ENCODE measurements at regions not wholly inside any gene's neighbourhood (a gene's known extent, or its start where the extent isn't known, plus 50 kb on each side); places are given as distances from the start of the nearest gene placed in this dataset.
"Not testable (repeated sequence)": the region's sequence is repeated elsewhere in the genome, so short reads cannot be mapped to it uniquely, and the experiment has no call there.

- Histone ChIP-seq H3K27ac (ENCODE audit: low read depth, low read length) (no peak overlapping the region), H3K4me3 (ENCODE audit: low read depth, low read length) (no peak overlapping the region), H3K36me3 (ENCODE audit: control insufficient read depth, insufficient read depth, low read length) (no peaks in the 10 kb centered on the region), H3K9me3 (ENCODE audit: control insufficient read depth, insufficient read depth, low read length) (peaks cover 2% of the 10 kb centered on the region), H3K4me1 (ENCODE audit: control insufficient read depth, insufficient read depth, low read length) (no peaks in the 10 kb centered on the region), H3K27me3 (ENCODE audit: control insufficient read depth, insufficient read depth, low read length) (no peaks in the 10 kb centered on the region)
- DNase-seq (ENCODE audit: low read depth in 4 of 6, low spot score in 6 of 6): no peak
- 95% methylated on average over 9 of the region's 9 CpGs for WGBS (ENCODE audit: insufficient coverage)
These were observed 371.4 kb upstream of the AMOT start for GRCh38 chrX:113212052-113212451.

GRCh38 chrX:113202601-113203000 is 362.0 kb upstream of the AMOT start:
- Histone ChIP-seq H3K27ac (ENCODE audit: low read depth, low read length) (no peak overlapping the region), H3K4me1 (ENCODE audit: control insufficient read depth, insufficient read depth, low read length) (no peaks in the 10 kb centered on the region)
- WGBS (ENCODE audit: insufficient coverage): 83% methylated on average over 5 of the region's 5 CpGs

GRCh38 chrX:113195949-113196348 is 355.3 kb upstream of the AMOT start:
- Histone ChIP-seq H3K27me3 (ENCODE audit: control insufficient read depth, insufficient read depth, low read length) (no peaks in the 10 kb centered on the region), H3K4me3 (ENCODE audit: low read depth, low read length) (no peak overlapping the region), H3K27ac (ENCODE audit: low read depth, low read length) (no peak overlapping the region), H3K36me3 (ENCODE audit: control insufficient read depth, insufficient read depth, low read length) (no peaks in the 10 kb centered on the region), H3K9me3 (ENCODE audit: control insufficient read depth, insufficient read depth, low read length) (peaks cover 4% of the 10 kb centered on the region), H3K4me1 (ENCODE audit: control insufficient read depth, insufficient read depth, low read length) (no peaks in the 10 kb centered on the region)
- no peak for DNase-seq (ENCODE audit: low read depth in 4 of 6, low spot score in 6 of 6)
- WGBS (ENCODE audit: insufficient coverage): 55% methylated on average over 2 of the region's 3 CpGs

More at GRCh38 chrX:113202601-113203000, 362.0 kb upstream of the AMOT start:
- Histone ChIP-seq H3K9me3 (ENCODE audit: control insufficient read depth, insufficient read depth, low read length) (peaks cover 2% of the 10 kb centered on the region), H3K4me3 (ENCODE audit: low read depth, low read length) (no peak overlapping the region), H3K27me3 (ENCODE audit: control insufficient read depth, insufficient read depth, low read length) (no peaks in the 10 kb centered on the region), H3K36me3 (ENCODE audit: control insufficient read depth, insufficient read depth, low read length) (no peaks in the 10 kb centered on the region)
- DNase-seq (ENCODE audit: low read depth in 4 of 6, low spot score in 6 of 6): no peak

- no peak overlapping the region for H3K4me3 ChIP-seq (ENCODE audit: low read depth, low read length)
- DNase-seq (ENCODE audit: low read depth in 4 of 6, low spot score in 6 of 6): no peak
- H3K4me1 ChIP-seq (ENCODE audit: control insufficient read depth, insufficient read depth, low read length): no peaks in the 10 kb centered on the region
- H3K9me3 ChIP-seq (ENCODE audit: control insufficient read depth, insufficient read depth, low read length): peaks cover 2% of the 10 kb centered on the region
- no peaks in the 10 kb centered on the region for H3K36me3 ChIP-seq (ENCODE audit: control insufficient read depth, insufficient read depth, low read length)
- H3K27ac ChIP-seq (ENCODE audit: low read depth, low read length): no peak overlapping the region
- no peaks in the 10 kb centered on the region for H3K27me3 ChIP-seq (ENCODE audit: control insufficient read depth, insufficient read depth, low read length)
These were observed 351.8 kb upstream of the AMOT start for GRCh38 chrX:113192418-113192817.

- 77% methylated on average over 7 of the region's 8 CpGs for WGBS (ENCODE audit: insufficient coverage)
- Histone ChIP-seq H3K4me1 (ENCODE audit: control insufficient read depth, insufficient read depth, low read length) (no peaks in the 10 kb centered on the region), H3K27me3 (ENCODE audit: control insufficient read depth, insufficient read depth, low read length) (no peaks in the 10 kb centered on the region), H3K27ac (ENCODE audit: low read depth, low read length) (no peak overlapping the region), H3K4me3 (ENCODE audit: low read depth, low read length) (no peak overlapping the region), H3K36me3 (ENCODE audit: control insufficient read depth, insufficient read depth, low read length) (no peaks in the 10 kb centered on the region), H3K9me3 (ENCODE audit: control insufficient read depth, insufficient read depth, low read length) (no peaks in the 10 kb centered on the region)
- no peak for DNase-seq (ENCODE audit: low read depth in 4 of 6, low spot score in 6 of 6)
These were observed 316.9 kb upstream of the AMOT start for GRCh38 chrX:113157496-113157895.

DNA sequence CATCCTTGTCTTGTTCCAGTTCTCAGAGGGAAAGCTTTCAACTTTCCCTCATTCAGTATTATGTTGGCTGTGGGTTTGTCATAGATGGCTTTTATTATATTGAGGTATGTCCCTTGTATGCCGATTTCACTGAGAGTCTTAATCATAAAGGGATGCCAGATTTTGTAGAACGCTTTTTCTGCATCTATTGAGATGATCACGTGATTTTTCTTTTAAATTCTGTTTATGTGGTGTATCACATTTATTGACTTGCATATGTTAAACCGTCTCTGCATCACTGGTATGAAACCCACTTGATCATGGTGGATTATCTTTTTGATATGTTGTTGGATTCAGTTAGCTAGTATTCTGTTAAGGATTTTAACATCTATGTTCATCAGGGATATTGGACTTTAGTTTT is 313.7 kb upstream of the AMOT start:
- not testable (repeated sequence) for DNase-seq (ENCODE audit: low read depth in 4 of 6, low spot score in 6 of 6); H3K27me3 ChIP-seq (ENCODE audit: control insufficient read depth, insufficient read depth, low read length); H3K9me3 ChIP-seq (ENCODE audit: control insufficient read depth, insufficient read depth, low read length); H3K36me3 ChIP-seq (ENCODE audit: control insufficient read depth, insufficient read depth, low read length); H3K27ac ChIP-seq (ENCODE audit: low read depth, low read length); H3K4me3 ChIP-seq (ENCODE audit: low read depth, low read length); H3K4me1 ChIP-seq (ENCODE audit: control insufficient read depth, insufficient read depth, low read length)
- WGBS (ENCODE audit: insufficient coverage): 60% methylated on average over 1 of the region's 4 CpGs

- DNase-seq (ENCODE audit: low read depth in 4 of 6, low spot score in 6 of 6): no peak
- H3K36me3 ChIP-seq (ENCODE audit: control insufficient read depth, insufficient read depth, low read length): no peaks in the 10 kb centered on the region
- no peaks in the 10 kb centered on the region for H3K9me3 ChIP-seq (ENCODE audit: control insufficient read depth, insufficient read depth, low read length)
- no peak overlapping the region for H3K27ac ChIP-seq (ENCODE audit: low read depth, low read length)
- no peak overlapping the region for H3K4me3 ChIP-seq (ENCODE audit: low read depth, low read length)
- H3K4me1 ChIP-seq (ENCODE audit: control insufficient read depth, insufficient read depth, low read length): no peaks in the 10 kb centered on the region
- no peaks in the 10 kb centered on the region for H3K27me3 ChIP-seq (ENCODE audit: control insufficient read depth, insufficient read depth, low read length)
- WGBS (ENCODE audit: insufficient coverage): no CpG with 5 or more reads among the region's 1 CpG
These were observed 296.2 kb upstream of the AMOT start for GRCh38 chrX:113136836-113137235.

DNA sequence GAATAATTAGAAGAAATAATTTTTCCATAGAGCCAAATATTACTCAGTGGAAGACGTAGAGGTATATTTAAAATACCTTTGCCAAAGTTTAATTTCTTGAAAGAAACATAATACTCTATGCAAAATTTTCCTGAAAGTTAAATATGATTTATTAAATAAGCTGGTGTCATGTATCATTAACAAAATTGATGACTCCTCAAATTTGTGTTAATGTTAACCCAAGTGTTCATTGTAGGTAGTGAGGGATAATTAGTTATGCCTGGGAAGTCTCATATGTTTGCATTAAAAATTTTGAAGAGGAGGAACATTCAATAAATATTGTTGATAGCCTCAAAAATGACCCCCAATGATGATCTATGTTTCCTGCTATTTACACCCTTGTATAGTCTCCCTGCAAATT is 292.7 kb upstream of the AMOT start:
- no peak for DNase-seq (ENCODE audit: low read depth in 4 of 6, low spot score in 6 of 6)
- Histone ChIP-seq H3K27me3 (ENCODE audit: control insufficient read depth, insufficient read depth, low read length) (no peaks in the 10 kb centered on the region), H3K4me3 (ENCODE audit: low read depth, low read length) (no peak overlapping the region), H3K36me3 (ENCODE audit: control insufficient read depth, insufficient read depth, low read length) (no peaks in the 10 kb centered on the region), H3K9me3 (ENCODE audit: control insufficient read depth, insufficient read depth, low read length) (no peaks in the 10 kb centered on the region), H3K4me1 (ENCODE audit: control insufficient read depth, insufficient read depth, low read length) (no peaks in the 10 kb centered on the region), H3K27ac (ENCODE audit: low read depth, low read length) (no peak overlapping the region)
- no CpG with 5 or more reads among the region's 1 CpG for WGBS (ENCODE audit: insufficient coverage)

DNA sequence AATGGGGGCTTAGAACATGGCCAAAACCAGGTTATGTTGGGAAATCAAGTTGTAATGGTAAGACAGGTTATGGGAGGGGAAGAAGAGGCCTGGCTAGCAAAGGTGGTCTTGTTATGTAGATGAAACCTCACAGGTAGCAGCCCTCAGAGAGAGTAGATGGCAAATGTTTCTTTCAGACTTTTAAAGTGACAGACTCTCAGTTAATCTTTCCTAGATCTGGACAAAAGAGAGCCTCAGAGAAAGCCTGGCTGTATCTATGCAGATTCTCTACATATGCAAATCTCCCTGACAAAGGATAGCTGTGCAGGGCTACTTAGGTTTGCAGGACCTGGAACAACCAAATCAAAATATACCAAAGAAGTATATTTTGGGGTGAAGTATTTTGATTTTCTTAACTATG is 284.1 kb upstream of the AMOT start:
- no peak overlapping the region for H3K4me3 ChIP-seq (ENCODE audit: low read depth, low read length)
- no peaks in the 10 kb centered on the region for H3K36me3 ChIP-seq (ENCODE audit: control insufficient read depth, insufficient read depth, low read length)
- H3K27me3 ChIP-seq (ENCODE audit: control insufficient read depth, insufficient read depth, low read length): no peaks in the 10 kb centered on the region
- H3K27ac ChIP-seq (ENCODE audit: low read depth, low read length): no peak overlapping the region
- DNase-seq (ENCODE audit: low read depth in 4 of 6, low spot score in 6 of 6): no peak
- H3K9me3 ChIP-seq (ENCODE audit: control insufficient read depth, insufficient read depth, low read length): no peaks in the 10 kb centered on the region
- H3K4me1 ChIP-seq (ENCODE audit: control insufficient read depth, insufficient read depth, low read length): no peaks in the 10 kb centered on the region

DNA sequence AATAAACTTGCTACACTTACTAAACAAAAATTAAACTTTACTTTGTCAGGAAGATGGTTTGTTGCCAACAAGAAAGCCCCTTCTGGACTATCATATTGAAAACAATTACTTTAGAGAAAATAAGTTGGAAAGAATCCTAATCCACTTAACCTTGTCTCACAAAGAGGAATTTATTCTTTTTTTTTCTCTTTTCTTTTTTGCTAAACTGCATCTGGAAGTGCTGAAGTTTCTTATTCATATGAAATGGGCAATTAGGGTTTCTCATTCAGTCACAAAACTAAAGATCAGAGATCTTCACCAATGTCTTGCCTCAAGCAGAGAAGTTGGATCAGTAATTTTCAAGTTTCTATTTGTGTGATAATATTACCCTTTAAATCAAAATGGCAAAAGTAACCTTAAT is 234.9 kb upstream of the AMOT start:
- Histone ChIP-seq H3K27ac (ENCODE audit: low read depth, low read length) (no peak overlapping the region), H3K36me3 (ENCODE audit: control insufficient read depth, insufficient read depth, low read length) (no peaks in the 10 kb centered on the region), H3K4me3 (ENCODE audit: low read depth, low read length) (no peak overlapping the region), H3K9me3 (ENCODE audit: control insufficient read depth, insufficient read depth, low read length) (no peaks in the 10 kb centered on the region), H3K4me1 (ENCODE audit: control insufficient read depth, insufficient read depth, low read length) (no peaks in the 10 kb centered on the region), H3K27me3 (ENCODE audit: control insufficient read depth, insufficient read depth, low read length) (no peaks in the 10 kb centered on the region)
- DNase-seq (ENCODE audit: low read depth in 4 of 6, low spot score in 6 of 6): no peak

DNA sequence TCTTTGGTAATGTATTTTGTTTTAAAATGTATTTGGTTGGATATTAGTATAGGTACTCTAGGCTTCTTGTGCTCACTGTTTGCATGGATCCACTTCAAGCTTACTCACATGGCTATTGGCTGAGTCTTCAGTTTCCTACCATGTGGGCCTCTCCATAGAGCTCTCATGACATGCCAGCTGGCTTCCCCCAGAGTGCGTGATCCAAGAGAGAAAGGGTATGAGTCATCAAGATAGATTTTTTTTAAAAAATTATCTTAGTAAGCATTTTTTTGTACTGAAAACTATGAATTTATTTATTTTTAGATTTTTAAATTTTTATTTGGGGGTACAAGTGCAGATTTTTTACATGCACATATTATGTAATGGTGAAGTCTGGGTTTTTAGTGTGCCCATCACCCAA is 219.1 kb upstream of the AMOT start:
- H3K9me3 ChIP-seq (ENCODE audit: control insufficient read depth, insufficient read depth, low read length): peaks cover 5% of the 10 kb centered on the region
- no peak for DNase-seq (ENCODE audit: low read depth in 4 of 6, low spot score in 6 of 6)
- no peaks in the 10 kb centered on the region for H3K36me3 ChIP-seq (ENCODE audit: control insufficient read depth, insufficient read depth, low read length)
- no peaks in the 10 kb centered on the region for H3K4me1 ChIP-seq (ENCODE audit: control insufficient read depth, insufficient read depth, low read length)
- no peak overlapping the region for H3K27ac ChIP-seq (ENCODE audit: low read depth, low read length)
- no peak overlapping the region for H3K4me3 ChIP-seq (ENCODE audit: low read depth, low read length)
- H3K27me3 ChIP-seq (ENCODE audit: control insufficient read depth, insufficient read depth, low read length): no peaks in the 10 kb centered on the region
- WGBS (ENCODE audit: insufficient coverage): no CpG with 5 or more reads among the region's 1 CpG

Measured in spinal cord (tissue), 9 donors.